Left lung (tissue), 4 donors: ENCODE measurements at regions not wholly inside any gene's neighbourhood (a gene's known extent, or its start where the extent isn't known, plus 50 kb on each side); places are given as distances from the start of the nearest gene placed in this dataset.

ENCODE experiments used
- ATAC-seq: fragments of 200-7000 bp; cut with Tn5 transposase; one replicate; pipeline ENCODE4 v1.9.1; 2020; ENCODE audit warnings: moderate library complexity
- DNase-seq, 4 donors: peaks; one replicate each; pipeline ENCODE4 v3.0.0-alpha.2; 2013 to 2020
- H3K27ac ChIP-seq, 2 donors: fragments of 200-600 bp; sonication (generic) in 1 of 2; one replicate each; pipeline versions ENCODE4 v1.5.0 to v1.8.0; 2020 to 2021
- H3K27me3 ChIP-seq, 2 donors: fragments of 200-600 bp; sonication (generic) in 1 of 2; one replicate each; pipeline versions ENCODE4 v1.5.0 to v1.8.0; 2020 to 2021
- H3K36me3 ChIP-seq, 2 donors: fragments of 200-600 bp; sonication (generic) in 1 of 2; one replicate each; pipeline versions ENCODE4 v1.5.0 to v1.8.0; 2020 to 2021
- H3K4me1 ChIP-seq, 2 donors: fragments of 200-600 bp; one replicate each; pipeline ENCODE4 v1.8.0; 2021
- H3K4me3 ChIP-seq, 2 donors: fragments of 200-600 bp; sonication (generic) in 1 of 2; one replicate each; pipeline versions ENCODE4 v1.5.0 to v1.8.0; 2020 to 2021; ENCODE audit warnings: mild to moderate bottlenecking in 1 of 2
- H3K9me3 ChIP-seq, 2 donors: fragments of 200-600 bp; sonication (generic) in 1 of 2; one replicate each; pipeline versions ENCODE4 v1.5.0 to v1.8.0; 2020 to 2021
- intact Hi-C, 2 donors: fragments of 100-400 bp; cut with DNase I; formaldehyde crosslinking; loops; one replicate each; pipeline versions ENCODE4 v1.11.2 to v1.14.2; 2022
- TF ChIP-seq, protein P1 (sequence below), 2 donors: fragments of 200-600 bp; sonication (generic) in 1 of 2; IDR thresholded peaks; one replicate each; pipeline versions ENCODE4 v1.5.0 to v1.8.0; 2021; ENCODE audit warnings: antibody characterized with exemption in 2 of 2
- donor health status: DM: no; HTN: yes; CAD: no.
- donor health status: DM: no; HTN: no; CAD: no.

DNA sequence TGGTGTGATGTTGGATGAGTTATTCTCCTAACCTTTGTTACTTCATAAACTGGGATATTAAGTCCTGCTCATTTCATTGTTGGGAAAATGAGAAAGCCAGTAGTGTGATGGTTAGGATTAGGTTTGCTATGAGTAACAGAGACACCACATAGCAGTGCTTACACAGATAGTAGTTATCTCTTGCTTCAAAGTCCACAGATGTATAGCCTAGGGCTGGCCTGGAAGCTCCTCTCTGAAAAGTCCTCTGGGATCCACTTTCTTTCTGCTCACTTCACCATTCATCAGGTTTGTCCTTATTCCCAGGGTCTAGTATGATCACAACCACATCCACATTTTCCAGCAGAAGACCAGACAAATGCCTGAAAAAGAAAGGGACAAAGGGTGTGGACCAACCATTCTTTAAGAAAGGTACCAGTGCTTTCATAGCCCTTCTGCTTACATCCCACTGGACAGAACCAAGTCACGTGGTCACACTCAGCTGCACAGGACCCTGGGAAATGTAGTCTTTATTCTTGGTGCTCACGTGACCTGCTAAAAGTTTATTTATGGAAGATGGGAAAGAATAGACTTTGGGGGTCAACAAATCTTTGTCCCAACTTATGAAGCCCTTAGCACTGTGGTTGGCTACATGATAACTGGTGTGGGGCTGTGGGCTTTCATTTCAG lies 108.9 kb downstream of the INSIG2 start:
- TF ChIP-seq, protein P1, sequence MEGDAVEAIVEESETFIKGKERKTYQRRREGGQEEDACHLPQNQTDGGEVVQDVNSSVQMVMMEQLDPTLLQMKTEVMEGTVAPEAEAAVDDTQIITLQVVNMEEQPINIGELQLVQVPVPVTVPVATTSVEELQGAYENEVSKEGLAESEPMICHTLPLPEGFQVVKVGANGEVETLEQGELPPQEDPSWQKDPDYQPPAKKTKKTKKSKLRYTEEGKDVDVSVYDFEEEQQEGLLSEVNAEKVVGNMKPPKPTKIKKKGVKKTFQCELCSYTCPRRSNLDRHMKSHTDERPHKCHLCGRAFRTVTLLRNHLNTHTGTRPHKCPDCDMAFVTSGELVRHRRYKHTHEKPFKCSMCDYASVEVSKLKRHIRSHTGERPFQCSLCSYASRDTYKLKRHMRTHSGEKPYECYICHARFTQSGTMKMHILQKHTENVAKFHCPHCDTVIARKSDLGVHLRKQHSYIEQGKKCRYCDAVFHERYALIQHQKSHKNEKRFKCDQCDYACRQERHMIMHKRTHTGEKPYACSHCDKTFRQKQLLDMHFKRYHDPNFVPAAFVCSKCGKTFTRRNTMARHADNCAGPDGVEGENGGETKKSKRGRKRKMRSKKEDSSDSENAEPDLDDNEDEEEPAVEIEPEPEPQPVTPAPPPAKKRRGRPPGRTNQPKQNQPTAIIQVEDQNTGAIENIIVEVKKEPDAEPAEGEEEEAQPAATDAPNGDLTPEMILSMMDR (IDR thresholded peaks at IDR 0.05) = no peak
- no peak for DNase-seq

DNA sequence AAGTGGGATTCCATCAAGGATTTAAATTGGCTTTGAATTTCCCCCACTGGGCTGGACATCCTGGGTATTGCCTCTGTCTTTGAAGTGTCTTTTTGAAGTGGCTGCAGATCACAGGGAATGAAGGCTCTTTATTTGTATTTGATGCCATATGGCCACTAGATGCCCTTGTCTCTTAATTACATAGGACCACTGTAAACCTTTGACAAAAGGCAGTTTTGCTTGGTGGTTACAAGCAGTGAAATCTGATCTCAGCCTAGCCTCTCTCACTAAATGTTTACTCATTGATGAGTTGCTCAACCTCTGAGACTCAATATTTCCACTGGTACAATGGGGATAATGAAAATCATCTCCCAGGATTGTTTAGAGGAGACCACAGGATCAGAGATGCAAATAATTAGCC lies 102.2 kb downstream of the INSIG2 start:
- DNase-seq (no peak), ATAC-seq (no peak)
- Histone ChIP-seq H3K36me3 (no peaks in the 10 kb centered on the region), H3K27ac (no peak overlapping the region), H3K4me1 (peaks cover 0 to 4% of the 10 kb centered on the region in 2 donors), H3K9me3 (no peaks in the 10 kb centered on the region), H3K4me3 (no peak overlapping the region), H3K27me3 (no peaks in the 10 kb centered on the region)
- intact Hi-C loops = no loop called here
- TF ChIP-seq, protein P1 (IDR thresholded peaks at IDR 0.05) = no peak

More for the DNA sequence above, 108.9 kb downstream of the INSIG2 start:
- Histone ChIP-seq H3K36me3 (no peaks in the 10 kb centered on the region), H3K27ac (no peak overlapping the region), H3K4me3 (no peak overlapping the region), H3K9me3 (no peaks in the 10 kb centered on the region), H3K27me3 (peaks cover 0 to 7% of the 10 kb centered on the region in 2 donors), H3K4me1 (no peaks in the 10 kb centered on the region)
- intact Hi-C loops = no loop called here
- ATAC-seq = no peak

DNA sequence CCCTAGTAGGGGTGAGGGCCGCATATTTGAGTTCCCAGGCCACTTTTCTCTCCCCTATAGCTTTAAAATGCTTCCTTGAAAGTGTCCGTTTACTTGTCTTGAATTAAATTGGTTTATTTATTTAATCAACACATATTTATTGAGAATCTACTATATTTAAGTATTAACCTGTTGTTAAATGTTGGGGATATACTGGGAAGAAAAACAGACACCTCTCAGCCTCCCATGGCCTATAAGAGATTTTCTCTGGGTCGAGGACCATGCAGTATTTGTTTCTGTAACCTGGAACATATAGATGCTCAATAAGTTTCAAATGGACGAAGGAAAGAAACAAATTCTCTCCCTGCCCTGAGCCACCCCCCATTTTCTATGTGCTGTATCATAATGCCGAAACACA lies 98.6 kb downstream of the INSIG2 start:
- H3K4me1 ChIP-seq = peaks cover 0 to 11% of the 10 kb centered on the region in 2 donors
- no peak for ATAC-seq

DNA sequence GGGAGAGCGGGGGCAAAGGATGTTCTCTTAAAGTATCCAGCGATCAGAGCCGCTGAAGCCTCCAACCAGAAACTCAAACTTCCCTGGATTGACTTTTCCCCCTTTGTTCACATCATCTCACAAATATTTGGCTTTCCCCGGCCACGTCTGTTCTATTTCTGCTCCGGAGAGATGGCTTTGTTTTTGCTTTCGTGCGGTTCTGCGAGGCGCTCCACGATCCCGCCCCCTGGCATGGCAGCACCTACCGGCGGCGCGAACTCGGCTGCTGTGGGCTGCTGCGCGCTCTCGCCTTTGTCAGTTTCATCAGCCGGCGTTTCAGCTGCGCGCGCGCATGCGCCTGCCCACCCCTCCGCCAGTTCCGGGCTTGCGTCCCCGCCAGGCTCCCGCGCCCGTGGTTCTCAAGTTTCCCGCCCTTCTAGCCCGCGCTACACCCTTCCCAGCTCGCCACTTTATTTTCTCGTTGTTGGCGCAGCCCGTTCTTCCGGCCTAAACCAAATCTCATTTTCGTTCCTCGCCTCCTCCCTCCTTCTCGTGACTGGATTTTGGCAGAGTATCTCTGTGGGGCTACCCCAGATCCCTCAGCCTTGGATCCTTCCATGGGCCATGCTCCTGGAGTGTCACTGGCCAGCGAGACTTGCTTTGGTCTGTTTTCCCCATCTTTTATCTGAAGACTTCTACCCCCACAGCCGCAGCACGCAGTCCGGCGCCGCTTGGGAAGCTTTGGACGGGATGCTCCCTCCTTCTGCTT lies 98.0 kb downstream of the INSIG2 start:
- peak; percentile 97 for ATAC-seq

More for the DNA sequence above, 98.6 kb downstream of the INSIG2 start:
- TF ChIP-seq, protein P1 (IDR thresholded peaks at IDR 0.05) = no peak
- no peaks in the 10 kb centered on the region for H3K27me3 ChIP-seq
- H3K4me3 ChIP-seq = peak overlapping the region; percentile 64 to 65
- intact Hi-C loops = no loop called here
- no peaks in the 10 kb centered on the region for H3K9me3 ChIP-seq
- no peak for DNase-seq
- H3K27ac ChIP-seq = peak overlapping the region; percentile 76 to 83
- H3K36me3 ChIP-seq = no peaks in the 10 kb centered on the region

More for the DNA sequence above, 98.0 kb downstream of the INSIG2 start:
- peak; percentile 81 to 95 (median 92) for DNase-seq
- Histone ChIP-seq H3K27ac (peak overlapping the region; percentile 76 to 83), H3K4me3 (peak overlapping the region; percentile 64 to 65), H3K4me1 (peaks cover 0 to 11% of the 10 kb centered on the region in 2 donors), H3K27me3 (no peaks in the 10 kb centered on the region), H3K9me3 (no peaks in the 10 kb centered on the region), H3K36me3 (no peaks in the 10 kb centered on the region)
- TF ChIP-seq, protein P1 (IDR thresholded peaks at IDR 0.05) = no peak
- intact Hi-C loops = no loop called here
